ENCODE measurements at regions not wholly inside any gene's neighbourhood (a gene's known extent, or its start where the extent isn't known, plus 50 kb on each side); places are given as distances from the start of the nearest gene placed in this dataset.
A peak's percentile ranks its signal among the peaks of the same experiment; 100 is the strongest.

GRCh38 chr2:111685342-111685741 is 198.7 kb downstream of the ANAPC1 start:
- no peak for DNase-seq

GRCh38 chr2:111686994-111687393 is 197.0 kb downstream of the ANAPC1 start:
- DNase-seq, result no peak

GRCh38 chr2:111687911-111688310 is 196.1 kb downstream of the ANAPC1 start:
- DNase-seq, result no peak

GRCh38 chr2:111688482-111688881 is 195.5 kb downstream of the ANAPC1 start:
- no peak for DNase-seq

- DNase-seq, result no peak
Measured at GRCh38 chr2:111689174-111689573, 194.8 kb downstream of the ANAPC1 start.

GRCh38 chr2:111689941-111690340 is 194.1 kb downstream of the ANAPC1 start:
- no peak for DNase-seq

- DNase-seq, result no peak
Measured at GRCh38 chr2:111691164-111691875, 192.7 kb downstream of the ANAPC1 start.

GRCh38 chr2:111692311-111692710 is 191.7 kb downstream of the ANAPC1 start:
- no peak for DNase-seq

- no peak for DNase-seq
Measured at GRCh38 chr2:111694700-111695101, 189.3 kb downstream of the ANAPC1 start.

GRCh38 chr2:111695441-111696007 is 188.5 kb downstream of the ANAPC1 start:
- no peak for DNase-seq

GRCh38 chr2:111696226-111696625 is 187.8 kb downstream of the ANAPC1 start:
- DNase-seq, result no peak

- DNase-seq, result no peak
Measured at GRCh38 chr2:111697560-111697959, 186.4 kb downstream of the ANAPC1 start.

GRCh38 chr2:111698089-111698488 is 185.9 kb downstream of the ANAPC1 start:
- no peak for DNase-seq

- DNase-seq, result peak; percentile 55
Measured at GRCh38 chr2:111698743-111699554, 185.0 kb downstream of the ANAPC1 start.

GRCh38 chr2:111701266-111701665 is 182.7 kb downstream of the ANAPC1 start:
- no peak for DNase-seq

GRCh38 chr2:111701798-111702118 is 182.2 kb downstream of the ANAPC1 start:
- no peak for DNase-seq

GRCh38 chr2:111702119-111702803 is 181.7 kb downstream of the ANAPC1 start:
- DNase-seq, result peak; percentile 47

GRCh38 chr2:111702804-111703196 is 181.2 kb downstream of the ANAPC1 start:
- DNase-seq, result no peak

- no peak for DNase-seq
Measured at GRCh38 chr2:111703759-111704158, 180.2 kb downstream of the ANAPC1 start.

- DNase-seq, result no peak
Measured at GRCh38 chr2:111704246-111704645, 179.7 kb downstream of the ANAPC1 start.

GRCh38 chr2:111705239-111705638 is 178.8 kb downstream of the ANAPC1 start:
- no peak for DNase-seq

- peak; percentile 22 for DNase-seq
Measured at GRCh38 chr2:111705711-111706336, 178.2 kb downstream of the ANAPC1 start.

GRCh38 chr2:111706481-111707001 is 177.5 kb downstream of the ANAPC1 start:
- DNase-seq, result no peak
